Retinal pigment epithelial cell (primary cell): ENCODE measurements at regions not wholly inside any gene's neighbourhood (a gene's known extent, or its start where the extent isn't known, plus 50 kb on each side); places are given as distances from the start of the nearest gene placed in this dataset.

Experiments used
- DNase-seq: peaks from one replicate; pipeline ENCODE4 v3.0.0-alpha.2; 2010; ENCODE audit warnings: low read depth
- H3K4me3 ChIP-seq: 2 replicates; pipeline ENCODE4 v1.5.1; 2011; ENCODE audit warnings: mild to moderate bottlenecking, low read length, control low read depth, moderate library complexity
- CTCF ChIP-seq: conservative IDR thresholded peaks from 2 replicates; pipeline ENCODE4 v1.5.1; 2011; ENCODE audit warnings: low read depth, low read length, control low read depth, inconsistent platforms

- TF ChIP-seq CTCF = no peak
- no peak overlapping the region for H3K4me3 ChIP-seq
- no peak for DNase-seq
These were observed 189.3 kb downstream of the PTPRU start for GRCh38 chr1:29425631-29426030.

GRCh38 chr1:29424266-29424665, 187.9 kb downstream of the PTPRU start:
- no peak for DNase-seq
- no peak overlapping the region for H3K4me3 ChIP-seq
- no peak for TF ChIP-seq CTCF

- no peak for DNase-seq
- no peak for TF ChIP-seq CTCF
These were observed 183.9 kb downstream of the PTPRU start for GRCh38 chr1:29420202-29420601.

GRCh38 chr1:29417971-29418370, 181.6 kb downstream of the PTPRU start:
- no peak overlapping the region for H3K4me3 ChIP-seq
- no peak for DNase-seq
- TF ChIP-seq CTCF = no peak

More at GRCh38 chr1:29420202-29420601, 183.9 kb downstream of the PTPRU start:
- no peak overlapping the region for H3K4me3 ChIP-seq

DNA sequence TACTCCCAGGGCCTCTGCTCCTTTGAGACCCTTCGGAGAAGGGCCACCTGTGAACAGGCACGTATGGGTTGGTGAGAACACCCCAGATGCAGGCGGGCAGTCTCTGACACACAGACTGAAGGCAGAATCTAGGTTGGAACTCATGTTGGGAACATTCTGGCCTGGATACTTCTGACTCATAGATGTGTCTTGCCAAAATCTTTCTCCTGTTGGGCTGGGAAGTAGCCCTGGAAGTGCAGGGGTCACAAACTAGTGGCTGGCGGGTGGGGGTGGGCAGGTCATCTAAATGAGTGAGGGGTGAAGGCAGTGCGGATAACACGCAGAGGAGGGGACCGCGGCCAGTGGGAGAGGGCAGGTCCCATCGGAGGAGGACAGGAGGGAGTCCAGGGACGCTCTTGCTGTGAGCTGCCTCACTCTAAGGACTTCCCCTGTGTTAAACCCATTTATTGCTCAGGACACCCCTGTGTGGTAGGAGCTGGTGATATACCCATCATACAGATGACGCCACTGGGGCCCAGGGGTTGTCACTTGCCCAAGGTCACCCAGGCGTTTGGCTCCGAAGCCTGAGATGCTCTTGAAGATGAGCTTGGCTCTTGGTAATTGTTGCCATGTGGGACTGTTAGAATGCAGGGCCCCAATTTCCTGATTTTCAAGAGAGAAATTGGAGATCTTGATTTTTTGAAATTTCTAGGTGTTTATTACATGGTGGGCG, 181.0 kb downstream of the PTPRU start:
- no peak overlapping the region for H3K4me3 ChIP-seq
- TF ChIP-seq CTCF = no peak
- DNase-seq = no peak

- TF ChIP-seq CTCF = peak; percentile 22
These were observed 180.2 kb downstream of the PTPRU start for GRCh38 chr1:29416267-29417146.

DNA sequence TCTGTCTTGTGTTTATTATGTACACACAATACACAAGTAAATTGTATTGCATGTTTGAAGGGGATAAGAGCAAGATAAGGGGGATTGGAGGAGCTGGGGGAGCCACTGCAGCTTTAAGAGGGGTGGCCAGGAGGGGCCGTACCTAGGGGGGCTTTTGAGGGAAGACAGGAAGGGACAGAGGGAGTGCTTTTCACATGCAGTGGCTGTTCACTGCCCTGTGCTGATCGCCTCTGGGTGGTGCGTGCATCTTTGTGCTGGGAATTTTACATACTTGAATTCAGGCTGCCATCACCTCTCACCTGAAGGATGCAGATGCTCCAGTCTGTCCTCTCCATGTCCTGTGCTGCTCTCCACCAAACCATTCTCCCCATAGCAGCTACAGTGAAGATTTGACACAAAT, 179.5 kb downstream of the PTPRU start:
- H3K4me3 ChIP-seq = no peak overlapping the region
- TF ChIP-seq CTCF = no peak
- no peak for DNase-seq

More at GRCh38 chr1:29416267-29417146, 180.2 kb downstream of the PTPRU start:
- H3K4me3 ChIP-seq = no peak overlapping the region
- no peak for DNase-seq
